Natural killer cell (primary cell): ENCODE measurements at regions not wholly inside any gene's neighbourhood (a gene's known extent, or its start where the extent isn't known, plus 50 kb on each side); places are given as distances from the start of the nearest gene placed in this dataset.

ENCODE experiments used
- ATAC-seq, 3 donors: fragments of 150-1000 bp in 2 of 3; fragments of 200-7000 bp in 1 of 3; cut with Tn5 transposase; 1 replicate in 1 of 3; 2 replicates in 2 of 3; pipeline ENCODE4 v1.10.0; 2021; ENCODE audit warnings: mild to moderate bottlenecking in 2 of 3, moderate library complexity in 2 of 3
- DNase-seq, 2 donors: peaks; one replicate each; pipeline versions ENCODE4 v3.0.0 to v3.0.0-alpha.2; 2013 to 2021; ENCODE audit warnings: mixed read lengths in 1 of 2
- H3K27ac ChIP-seq: one replicate; pipeline ENCODE4 v1.5.1; 2013; ENCODE audit warnings: mild to moderate bottlenecking, low read length
- H3K27me3 ChIP-seq: one replicate; pipeline ENCODE4 v1.6.1; 2013; ENCODE audit warnings: low read length; ENCODE audit not compliant: control insufficient read depth, insufficient read depth
- H3K36me3 ChIP-seq: one replicate; pipeline ENCODE4 v1.6.1; 2013; ENCODE audit warnings: low read length; ENCODE audit not compliant: control insufficient read depth, insufficient read depth
- H3K4me1 ChIP-seq: one replicate; pipeline ENCODE4 v1.6.1; 2013; ENCODE audit warnings: low read length; ENCODE audit not compliant: control insufficient read depth, insufficient read depth
- H3K4me3 ChIP-seq: one replicate; pipeline ENCODE4 v1.5.1; 2013; ENCODE audit warnings: low read length
- H3K9me3 ChIP-seq: one replicate; pipeline ENCODE4 v1.6.1; 2013; ENCODE audit warnings: low read length; ENCODE audit not compliant: control insufficient read depth, insufficient read depth
- H3K27ac Mint-ChIP-seq, 2 donors: one replicate each; pipeline ENCODE4 v1.8.0; 2022; ENCODE audit warnings: mild to moderate bottlenecking in 2 of 2, mixed read lengths in 2 of 2, moderate library complexity in 1 of 2
- H3K27me3 Mint-ChIP-seq, 2 donors: one replicate each; pipeline ENCODE4 v1.8.0; 2022; ENCODE audit warnings: low read depth in 2 of 2, mixed read lengths in 2 of 2
- H3K36me3 Mint-ChIP-seq: one replicate; pipeline ENCODE4 v1.8.0; 2022; ENCODE audit warnings: mixed read lengths
- H3K4me1 Mint-ChIP-seq, 2 donors: one replicate each; pipeline ENCODE4 v1.8.0; 2022; ENCODE audit warnings: mixed read lengths in 2 of 2
- H3K4me3 Mint-ChIP-seq: one replicate; pipeline ENCODE4 v1.8.0; 2022; ENCODE audit warnings: mild to moderate bottlenecking, moderate library complexity, mixed read lengths
- H3K9me3 Mint-ChIP-seq, 2 donors: one replicate each; pipeline ENCODE4 v1.8.0; 2022; ENCODE audit warnings: mixed read lengths in 2 of 2
- whole genome bisulfite sequencing: methylation state at CpG from one replicate; pipeline ENCODE4 v1.1.7; 2013; ENCODE audit warnings: missing lambda C conversion rate; ENCODE audit not compliant: insufficient coverage; 5-methylcytosine and 5-hydroxymethylcytosine counted together
- intact Hi-C: fragments of 100-400 bp; cut with micrococcal nuclease; formaldehyde crosslinking; loops from one replicate; pipeline ENCODE4 v1.14.2; 2022
- TF ChIP-seq, protein P1 (sequence below): fragments of 200-600 bp; IDR thresholded peaks from one replicate; pipeline ENCODE4 v1.8.0; 2022; ENCODE audit warnings: antibody characterized with exemption

DNA sequence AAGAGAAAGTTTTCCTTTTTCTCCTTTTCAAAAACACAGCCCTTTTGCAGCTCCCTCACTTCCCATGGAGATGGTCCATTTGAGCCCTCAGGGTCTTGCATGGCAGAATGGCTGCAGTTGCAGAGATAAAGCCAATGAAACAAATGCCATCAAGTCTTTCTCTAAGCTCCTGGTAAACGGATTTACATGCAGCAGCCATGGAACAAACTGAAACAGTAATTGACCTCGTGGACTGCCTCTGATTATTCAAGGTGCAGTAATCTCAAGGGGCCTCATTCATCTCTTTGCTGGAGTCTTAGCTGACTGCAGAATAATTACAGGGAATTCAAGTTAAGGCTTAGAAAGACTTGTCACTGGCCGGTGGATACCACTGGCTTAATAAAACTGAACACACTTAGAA is 125.1 kb downstream of the SQOR start:
- no peaks in the 10 kb centered on the region for H3K4me1 Mint-ChIP-seq
- no peaks in the 10 kb centered on the region for H3K9me3 ChIP-seq
- DNase-seq: no peak
- peaks cover 16 to 50% of the 10 kb centered on the region in 2 donors for H3K27me3 Mint-ChIP-seq
- no peaks in the 10 kb centered on the region for H3K36me3 ChIP-seq
- TF ChIP-seq, protein P1, sequence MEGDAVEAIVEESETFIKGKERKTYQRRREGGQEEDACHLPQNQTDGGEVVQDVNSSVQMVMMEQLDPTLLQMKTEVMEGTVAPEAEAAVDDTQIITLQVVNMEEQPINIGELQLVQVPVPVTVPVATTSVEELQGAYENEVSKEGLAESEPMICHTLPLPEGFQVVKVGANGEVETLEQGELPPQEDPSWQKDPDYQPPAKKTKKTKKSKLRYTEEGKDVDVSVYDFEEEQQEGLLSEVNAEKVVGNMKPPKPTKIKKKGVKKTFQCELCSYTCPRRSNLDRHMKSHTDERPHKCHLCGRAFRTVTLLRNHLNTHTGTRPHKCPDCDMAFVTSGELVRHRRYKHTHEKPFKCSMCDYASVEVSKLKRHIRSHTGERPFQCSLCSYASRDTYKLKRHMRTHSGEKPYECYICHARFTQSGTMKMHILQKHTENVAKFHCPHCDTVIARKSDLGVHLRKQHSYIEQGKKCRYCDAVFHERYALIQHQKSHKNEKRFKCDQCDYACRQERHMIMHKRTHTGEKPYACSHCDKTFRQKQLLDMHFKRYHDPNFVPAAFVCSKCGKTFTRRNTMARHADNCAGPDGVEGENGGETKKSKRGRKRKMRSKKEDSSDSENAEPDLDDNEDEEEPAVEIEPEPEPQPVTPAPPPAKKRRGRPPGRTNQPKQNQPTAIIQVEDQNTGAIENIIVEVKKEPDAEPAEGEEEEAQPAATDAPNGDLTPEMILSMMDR: no peak
- no peak for ATAC-seq
- no peaks in the 10 kb centered on the region for H3K4me1 ChIP-seq
- H3K9me3 Mint-ChIP-seq: peaks cover 0 to 2% of the 10 kb centered on the region in 2 donors
- 43% methylated on average over 2 of the region's 3 CpGs for WGBS
- H3K4me3 ChIP-seq: no peak overlapping the region
- H3K27ac Mint-ChIP-seq: no peak overlapping the region
- no peaks in the 10 kb centered on the region for H3K36me3 Mint-ChIP-seq
- no peaks in the 10 kb centered on the region for H3K27me3 ChIP-seq
- H3K27ac ChIP-seq: no peak overlapping the region
- no peak overlapping the region for H3K4me3 Mint-ChIP-seq
- intact Hi-C loops: no loop called here

GRCh38 chr15:45762726-45763125 is 127.9 kb downstream of the SQOR start:
- intact Hi-C loops: no loop called here
- Histone ChIP-seq H3K36me3 (no peaks in the 10 kb centered on the region), H3K27ac (no peak overlapping the region), H3K27me3 (no peaks in the 10 kb centered on the region), H3K4me3 (no peak overlapping the region), H3K4me1 (no peaks in the 10 kb centered on the region), H3K9me3 (no peaks in the 10 kb centered on the region)
- TF ChIP-seq, protein P1: no peak
- Mint-ChIP-seq H3K27ac (no peak overlapping the region), H3K9me3 (no peaks in the 10 kb centered on the region), H3K4me3 (no peak overlapping the region), H3K27me3 (peaks cover 7 to 32% of the 10 kb centered on the region in 2 donors), H3K4me1 (no peaks in the 10 kb centered on the region), H3K36me3 (no peaks in the 10 kb centered on the region)
- 100% methylated on average over 1 of the region's 1 CpG for WGBS
- ATAC-seq: no peak
- DNase-seq: no peak

- intact Hi-C loops: no loop called here
- DNase-seq: no peak
- Mint-ChIP-seq H3K4me1 (no peaks in the 10 kb centered on the region), H3K4me3 (no peak overlapping the region), H3K9me3 (no peaks in the 10 kb centered on the region), H3K27me3 (peaks cover 7 to 32% of the 10 kb centered on the region in 2 donors), H3K27ac (no peak overlapping the region), H3K36me3 (no peaks in the 10 kb centered on the region)
- no peak for ATAC-seq
- Histone ChIP-seq H3K9me3 (no peaks in the 10 kb centered on the region), H3K4me3 (no peak overlapping the region), H3K27ac (no peak overlapping the region), H3K36me3 (no peaks in the 10 kb centered on the region), H3K27me3 (no peaks in the 10 kb centered on the region), H3K4me1 (no peaks in the 10 kb centered on the region)
- TF ChIP-seq, protein P1: no peak
- WGBS: 96% methylated on average over 4 of the region's 6 CpGs
Measured at GRCh38 chr15:45763170-45763869, 128.5 kb downstream of the SQOR start.

DNA sequence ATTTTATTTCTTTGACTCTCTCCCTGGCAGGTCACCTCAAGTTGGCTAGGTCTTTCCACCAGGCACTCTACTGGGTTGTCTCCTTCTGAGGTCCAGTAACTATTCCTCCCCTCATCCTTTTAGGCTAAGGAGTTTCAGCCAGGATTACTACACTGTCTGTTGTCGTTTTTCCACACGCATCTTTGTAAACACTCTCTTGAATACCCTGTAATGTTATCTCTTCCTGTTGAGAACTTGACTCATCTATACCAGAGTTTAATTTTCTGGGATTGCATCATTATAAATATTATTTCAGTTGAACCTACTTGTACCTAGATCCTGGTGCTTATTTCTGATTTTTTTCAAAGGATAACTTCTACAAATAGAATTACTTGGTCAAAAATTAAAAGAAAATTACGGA is 138.3 kb downstream of the SQOR start:
- Histone ChIP-seq H3K4me3 (no peak overlapping the region), H3K36me3 (no peaks in the 10 kb centered on the region), H3K27me3 (no peaks in the 10 kb centered on the region), H3K27ac (no peak overlapping the region), H3K4me1 (no peaks in the 10 kb centered on the region), H3K9me3 (no peaks in the 10 kb centered on the region)
- 54% methylated on average over 3 of the region's 3 CpGs for WGBS
- H3K36me3 Mint-ChIP-seq: no peaks in the 10 kb centered on the region
- intact Hi-C loops: no loop called here
- H3K27me3 Mint-ChIP-seq: peaks cover 0 to 7% of the 10 kb centered on the region in 2 donors
- no peak for ATAC-seq
- H3K4me1 Mint-ChIP-seq: no peaks in the 10 kb centered on the region
- TF ChIP-seq, protein P1: no peak
- H3K9me3 Mint-ChIP-seq: no peaks in the 10 kb centered on the region
- DNase-seq: no peak
- no peak overlapping the region for H3K27ac Mint-ChIP-seq
- H3K4me3 Mint-ChIP-seq: no peak overlapping the region
